Stimulated activated CD4-positive, alpha-beta T cell treated with anti-CD3 and anti-CD28 coated beads, TNF-alpha, amount 100 ng/mL, for 24 hours (primary cell): ENCODE measurements at regions not wholly inside any gene's neighbourhood (a gene's known extent, or its start where the extent isn't known, plus 50 kb on each side); places are given as distances from the start of the nearest gene placed in this dataset.

ENCODE experiments used
- DNase-seq, 3 experiments: peaks; one replicate each; pipeline ENCODE4 v3.0.0-alpha.2; 2020; ENCODE audit warnings: low read depth in 3 of 3

GRCh38 chr6:12221856-12222255, 68.3 kb upstream of the EDN1 start:
- no peak for DNase-seq

GRCh38 chr6:12222405-12223366, 67.5 kb upstream of the EDN1 start:
- DNase-seq = no peak

GRCh38 chr6:12223383-12223782, 66.8 kb upstream of the EDN1 start:
- DNase-seq = no peak

- DNase-seq = no peak
These were observed 65.9 kb upstream of the EDN1 start for GRCh38 chr6:12224251-12224650.

GRCh38 chr6:12228447-12229146, 61.6 kb upstream of the EDN1 start:
- DNase-seq = no peak

GRCh38 chr6:12229332-12229731, 60.8 kb upstream of the EDN1 start:
- DNase-seq = peak in 1 of 3 experiments; percentile 12

- DNase-seq = no peak
These were observed 59.6 kb upstream of the EDN1 start for GRCh38 chr6:12230523-12230922.

- no peak for DNase-seq
These were observed 57.8 kb upstream of the EDN1 start for GRCh38 chr6:12232339-12232738.

GRCh38 chr6:12232821-12233220, 57.3 kb upstream of the EDN1 start:
- no peak for DNase-seq

GRCh38 chr6:12233693-12234571, 56.2 kb upstream of the EDN1 start:
- peak in 1 of 3 experiments; percentile 11 for DNase-seq

GRCh38 chr6:12235341-12235740, 54.8 kb upstream of the EDN1 start:
- no peak for DNase-seq

- DNase-seq = no peak
These were observed 51.9 kb upstream of the EDN1 start for GRCh38 chr6:12238219-12238618.
